ENCODE measurements at regions not wholly inside any gene's neighbourhood (a gene's known extent, or its start where the extent isn't known, plus 50 kb on each side); places are given as distances from the start of the nearest gene placed in this dataset.

GRCh38 chr1:240687820-240688219 is 75.9 kb upstream of the GREM2 start:
- no peak for DNase-seq (ENCODE audit: low read depth in 1 of 2, low spot score in 1 of 2)
- TF ChIP-seq REST (IDR thresholded peaks at IDR 0.05; ENCODE audit: insufficient replicate concordance, low read depth) = no peak
- TF ChIP-seq POLR2AphosphoS5 (IDR thresholded peaks at IDR 0.05; ENCODE audit: low read depth) = no peak
- 0 out of 2 replicates have a peak, but pooled peaks have one; percentile 10 for TF ChIP-seq SPI1 (IDR thresholded peaks at IDR 0.05; ENCODE audit: borderline replicate concordance, low read depth)
- Histone ChIP-seq H3K4me3 (replicated peaks; ENCODE audit: insufficient read depth, low read length) (no peak overlapping the region), H3K27me3 (ENCODE audit: insufficient read depth, poor library complexity, severe bottlenecking) (no peaks in the 10 kb centered on the region), H3K27ac (replicated peaks) (no peak overlapping the region)

DNA sequence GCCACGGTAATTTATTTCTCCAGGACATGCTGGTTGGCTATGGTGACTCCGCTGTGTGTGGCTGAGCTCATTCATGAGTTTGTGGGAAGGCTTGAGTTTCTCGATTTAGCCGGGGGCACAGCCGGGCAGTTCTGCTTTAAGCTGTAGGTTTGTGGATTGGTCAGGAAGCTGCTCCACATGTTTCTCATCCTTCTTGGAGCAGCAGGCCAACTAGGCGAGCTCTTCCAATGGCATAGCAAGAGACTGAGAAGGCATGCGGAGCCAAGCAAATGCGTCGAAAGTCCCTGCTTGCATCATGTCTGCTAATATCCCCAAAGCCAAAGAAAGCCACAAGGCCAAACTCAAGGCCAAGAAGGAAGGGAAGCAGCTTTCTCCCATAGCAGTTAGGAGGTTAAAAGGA is 71.6 kb upstream of the GREM2 start:
- H3K4me3 ChIP-seq (replicated peaks; ENCODE audit: insufficient read depth, low read length) = no peak overlapping the region
- H3K27me3 ChIP-seq (ENCODE audit: insufficient read depth, poor library complexity, severe bottlenecking) = no peaks in the 10 kb centered on the region
- DNase-seq (ENCODE audit: low read depth in 1 of 2, low spot score in 1 of 2) = no peak
- no peak for TF ChIP-seq REST (IDR thresholded peaks at IDR 0.05; ENCODE audit: insufficient replicate concordance, low read depth)
- no peak for TF ChIP-seq CTCF (IDR thresholded peaks at IDR 0.05; ENCODE audit: insufficient read depth, low read length)
- no peak for TF ChIP-seq SPI1 (IDR thresholded peaks at IDR 0.05; ENCODE audit: borderline replicate concordance, low read depth)
- no peak for TF ChIP-seq GABPA (IDR thresholded peaks at IDR 0.05; ENCODE audit: low read depth)
- no peak for TF ChIP-seq POLR2AphosphoS5 (IDR thresholded peaks at IDR 0.05; ENCODE audit: low read depth)
- H3K27ac ChIP-seq (replicated peaks) = no peak overlapping the region

GRCh38 chr1:240682859-240683242 is 70.9 kb upstream of the GREM2 start:
- no peak overlapping the region for H3K27ac ChIP-seq (replicated peaks)
- TF ChIP-seq GABPA (IDR thresholded peaks at IDR 0.05; ENCODE audit: low read depth) (no peak), SPI1 (IDR thresholded peaks at IDR 0.05; ENCODE audit: borderline replicate concordance, low read depth) (no peak), CTCF (IDR thresholded peaks at IDR 0.05; ENCODE audit: insufficient read depth, low read length) (no peak), POLR2AphosphoS5 (IDR thresholded peaks at IDR 0.05; ENCODE audit: low read depth) (no peak), REST (IDR thresholded peaks at IDR 0.05; ENCODE audit: insufficient replicate concordance, low read depth) (no peak)
- no peak overlapping the region for H3K4me3 ChIP-seq (replicated peaks; ENCODE audit: insufficient read depth, low read length)
- no peak for DNase-seq (ENCODE audit: low read depth in 1 of 2, low spot score in 1 of 2)
- H3K27me3 ChIP-seq (ENCODE audit: insufficient read depth, poor library complexity, severe bottlenecking) = no peaks in the 10 kb centered on the region

Measured in HL-60 (cell line).